HFFc6 (cell line): ENCODE measurements at regions not wholly inside any gene's neighbourhood (a gene's known extent, or its start where the extent isn't known, plus 50 kb on each side); places are given as distances from the start of the nearest gene placed in this dataset.

ENCODE experiments used
- DNase-seq: peaks from one replicate; pipeline ENCODE4 v3.0.0-alpha.2; 2018
- H3K27ac Mint-ChIP-seq: 2 replicates; pipeline ENCODE4 v1.8.0; 2020; ENCODE audit warnings: mild to moderate bottlenecking, mixed read lengths
- H3K27me3 Mint-ChIP-seq: 2 replicates; pipeline ENCODE4 v1.8.0; 2021; ENCODE audit warnings: mild to moderate bottlenecking, moderate library complexity, mixed read lengths; ENCODE audit not compliant: insufficient read depth
- H3K36me3 Mint-ChIP-seq: 2 replicates; pipeline ENCODE4 v1.8.0; 2021; ENCODE audit warnings: low read depth, mixed read lengths
- H3K4me1 Mint-ChIP-seq: 2 replicates; pipeline ENCODE4 v1.8.0; 2020; ENCODE audit warnings: low read depth, mixed read lengths
- H3K4me3 Mint-ChIP-seq: 2 replicates; pipeline ENCODE4 v1.8.0; 2020; ENCODE audit warnings: mild to moderate bottlenecking, moderate library complexity, mixed read lengths
- H3K9me3 Mint-ChIP-seq: 2 replicates; pipeline ENCODE4 v1.8.0; 2020; ENCODE audit warnings: mild to moderate bottlenecking, mixed read lengths
- TF ChIP-seq, protein P1 (sequence below): fragments of 200-600 bp; sonication (generic); IDR thresholded peaks from 2 replicates; pipeline ENCODE4 v1.5.0; 2021; ENCODE audit warnings: antibody characterized with exemption, mild to moderate bottlenecking

DNA sequence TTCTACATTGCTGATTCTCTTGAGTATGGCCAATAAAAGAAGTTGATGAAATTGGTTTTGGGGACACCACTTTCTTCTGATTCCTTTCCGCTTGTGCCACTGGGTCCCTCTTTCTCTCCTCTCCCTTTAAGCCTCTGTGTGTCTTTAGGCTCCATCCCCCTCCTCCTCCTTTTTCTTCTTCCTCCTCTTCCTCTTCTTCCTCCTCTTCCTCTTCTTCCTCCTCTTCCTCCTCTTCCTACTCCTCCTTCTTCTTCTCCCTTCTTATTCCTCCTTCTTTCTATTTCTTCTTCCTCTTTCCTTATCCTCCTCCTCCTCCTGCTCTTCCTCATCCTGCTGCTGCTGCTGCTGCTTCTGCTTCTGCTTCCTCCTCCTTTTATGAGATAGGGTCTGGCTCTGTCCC is 93.7 kb downstream of the CHD9NB start:
- peaks cover under 1% of the 10 kb centered on the region for H3K4me1 Mint-ChIP-seq
- TF ChIP-seq, protein P1, sequence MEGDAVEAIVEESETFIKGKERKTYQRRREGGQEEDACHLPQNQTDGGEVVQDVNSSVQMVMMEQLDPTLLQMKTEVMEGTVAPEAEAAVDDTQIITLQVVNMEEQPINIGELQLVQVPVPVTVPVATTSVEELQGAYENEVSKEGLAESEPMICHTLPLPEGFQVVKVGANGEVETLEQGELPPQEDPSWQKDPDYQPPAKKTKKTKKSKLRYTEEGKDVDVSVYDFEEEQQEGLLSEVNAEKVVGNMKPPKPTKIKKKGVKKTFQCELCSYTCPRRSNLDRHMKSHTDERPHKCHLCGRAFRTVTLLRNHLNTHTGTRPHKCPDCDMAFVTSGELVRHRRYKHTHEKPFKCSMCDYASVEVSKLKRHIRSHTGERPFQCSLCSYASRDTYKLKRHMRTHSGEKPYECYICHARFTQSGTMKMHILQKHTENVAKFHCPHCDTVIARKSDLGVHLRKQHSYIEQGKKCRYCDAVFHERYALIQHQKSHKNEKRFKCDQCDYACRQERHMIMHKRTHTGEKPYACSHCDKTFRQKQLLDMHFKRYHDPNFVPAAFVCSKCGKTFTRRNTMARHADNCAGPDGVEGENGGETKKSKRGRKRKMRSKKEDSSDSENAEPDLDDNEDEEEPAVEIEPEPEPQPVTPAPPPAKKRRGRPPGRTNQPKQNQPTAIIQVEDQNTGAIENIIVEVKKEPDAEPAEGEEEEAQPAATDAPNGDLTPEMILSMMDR: no peak
- H3K36me3 Mint-ChIP-seq: no peaks in the 10 kb centered on the region
- peaks cover 4% of the 10 kb centered on the region for H3K27me3 Mint-ChIP-seq
- no peak overlapping the region for H3K4me3 Mint-ChIP-seq
- no peaks in the 10 kb centered on the region for H3K9me3 Mint-ChIP-seq
- DNase-seq: no peak
- H3K27ac Mint-ChIP-seq: no peak overlapping the region

DNA sequence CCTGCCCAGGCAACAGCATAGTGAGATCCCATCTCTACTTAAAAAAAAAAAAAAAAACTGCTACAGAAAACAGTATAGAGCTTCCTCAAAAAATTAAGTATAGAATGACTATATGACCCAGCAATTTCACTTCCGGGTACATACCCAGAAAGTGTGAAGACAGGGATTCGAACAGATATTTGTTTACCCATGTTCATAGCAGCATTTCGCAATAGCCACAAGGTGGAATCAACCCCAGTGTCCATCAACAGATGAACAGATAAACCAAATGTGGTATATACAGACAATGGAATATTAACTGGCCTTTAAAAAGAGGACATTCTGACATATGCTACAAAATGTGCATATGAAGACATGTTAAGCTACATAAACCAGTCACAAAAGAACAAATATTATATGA is 95.5 kb downstream of the CHD9NB start:
- Mint-ChIP-seq H3K9me3 (no peaks in the 10 kb centered on the region), H3K27me3 (peaks cover 6% of the 10 kb centered on the region), H3K4me1 (no peaks in the 10 kb centered on the region), H3K36me3 (no peaks in the 10 kb centered on the region), H3K27ac (no peak overlapping the region), H3K4me3 (no peak overlapping the region)
- no peak for DNase-seq
- TF ChIP-seq, protein P1: no peak

DNA sequence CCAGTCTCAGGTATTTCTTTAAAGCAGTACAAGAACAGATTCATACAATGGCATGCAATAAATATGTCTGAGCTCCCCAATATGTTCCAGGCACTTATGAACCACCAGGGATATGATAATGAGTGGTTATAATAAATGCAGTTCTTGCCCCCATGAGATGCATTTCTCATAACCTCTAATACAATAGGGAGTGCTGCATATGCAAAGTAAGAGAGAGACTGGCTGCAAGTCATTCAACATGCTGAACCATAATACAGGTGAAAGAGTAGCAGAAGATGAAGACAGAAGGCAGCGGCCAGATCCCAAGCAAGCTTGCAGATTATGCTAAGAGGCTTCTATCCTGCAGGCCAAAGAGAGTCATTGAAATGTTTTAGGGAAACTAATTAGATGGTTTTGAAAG is 96.7 kb downstream of the CHD9NB start:
- Mint-ChIP-seq H3K27ac (no peak overlapping the region), H3K36me3 (no peaks in the 10 kb centered on the region), H3K4me3 (no peak overlapping the region), H3K27me3 (peaks cover 6% of the 10 kb centered on the region), H3K9me3 (no peaks in the 10 kb centered on the region), H3K4me1 (no peaks in the 10 kb centered on the region)
- no peak for DNase-seq
- TF ChIP-seq, protein P1: no peak

DNA sequence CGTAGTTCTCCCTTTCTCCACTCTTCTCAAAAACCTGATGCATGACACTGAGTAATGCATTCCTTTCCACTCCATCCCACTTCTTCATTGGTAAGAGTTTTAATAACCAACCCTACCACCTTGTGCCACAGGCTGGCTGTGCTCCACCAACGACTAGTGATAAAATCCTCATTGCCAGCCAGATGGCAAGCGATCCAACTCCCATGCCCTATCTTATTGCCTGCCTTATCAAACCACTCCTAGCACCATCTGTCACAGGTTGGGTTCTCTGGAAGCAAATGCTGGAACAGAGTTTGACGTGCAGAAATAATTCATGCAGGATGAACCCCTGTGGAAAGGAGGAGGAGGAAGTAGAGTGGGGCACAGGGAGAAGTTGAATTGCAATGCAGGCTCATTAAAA is 99.5 kb downstream of the CHD9NB start:
- no peaks in the 10 kb centered on the region for H3K9me3 Mint-ChIP-seq
- no peak overlapping the region for H3K27ac Mint-ChIP-seq
- DNase-seq: no peak
- no peak overlapping the region for H3K4me3 Mint-ChIP-seq
- no peaks in the 10 kb centered on the region for H3K36me3 Mint-ChIP-seq
- H3K27me3 Mint-ChIP-seq: peaks cover 5% of the 10 kb centered on the region
- TF ChIP-seq, protein P1: no peak
- H3K4me1 Mint-ChIP-seq: no peaks in the 10 kb centered on the region

DNA sequence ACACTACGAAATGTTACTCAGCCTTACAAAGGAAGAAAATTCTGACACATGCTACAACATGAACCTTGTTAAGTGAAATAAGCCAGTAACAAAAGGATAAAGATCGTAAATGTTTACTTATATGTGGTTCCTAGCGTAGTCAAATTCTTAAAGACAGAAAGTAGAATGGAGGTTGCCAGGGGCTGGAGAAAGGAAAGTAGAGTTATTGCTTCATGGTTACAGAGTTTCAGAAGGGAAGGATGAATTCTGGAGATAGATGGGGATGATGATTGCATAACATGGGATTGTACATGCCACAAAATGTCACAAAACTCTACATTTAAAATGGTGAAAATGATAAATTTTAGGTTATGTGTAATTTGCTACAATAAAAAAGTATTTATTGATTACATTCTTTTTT is 103.8 kb downstream of the CHD9NB start:
- peaks cover 1% of the 10 kb centered on the region for H3K9me3 Mint-ChIP-seq
- peaks cover 3% of the 10 kb centered on the region for H3K27me3 Mint-ChIP-seq
- DNase-seq: no peak
- no peaks in the 10 kb centered on the region for H3K4me1 Mint-ChIP-seq
- no peak overlapping the region for H3K27ac Mint-ChIP-seq
- no peak overlapping the region for H3K4me3 Mint-ChIP-seq
- TF ChIP-seq, protein P1: no peak
- H3K36me3 Mint-ChIP-seq: no peaks in the 10 kb centered on the region

DNA sequence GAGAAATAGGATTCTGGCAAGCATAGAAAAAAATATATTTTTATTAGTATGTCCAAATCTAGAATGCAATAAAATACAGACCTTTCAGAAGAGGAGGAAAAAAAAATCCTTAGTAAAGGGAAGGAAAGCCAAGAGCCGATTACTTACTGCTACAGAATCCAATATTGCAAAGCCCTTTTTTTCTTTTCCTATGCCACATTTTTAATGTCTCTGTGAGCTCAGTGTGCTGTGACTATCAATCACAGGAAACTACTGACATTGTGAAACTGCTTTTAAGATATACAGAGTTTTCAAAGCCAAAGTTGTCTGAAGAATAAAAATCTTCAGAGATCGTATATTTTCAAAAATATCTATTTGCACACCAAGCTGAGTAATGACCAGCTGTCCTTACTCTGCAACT is 120.4 kb downstream of the CHD9NB start:
- no peaks in the 10 kb centered on the region for H3K9me3 Mint-ChIP-seq
- no peak overlapping the region for H3K27ac Mint-ChIP-seq
- TF ChIP-seq, protein P1: no peak
- H3K27me3 Mint-ChIP-seq: no peaks in the 10 kb centered on the region
- no peaks in the 10 kb centered on the region for H3K36me3 Mint-ChIP-seq
- no peak for DNase-seq
- no peaks in the 10 kb centered on the region for H3K4me1 Mint-ChIP-seq
- no peak overlapping the region for H3K4me3 Mint-ChIP-seq
